GM23248 (cell line): ENCODE measurements at regions not wholly inside any gene's neighbourhood (a gene's known extent, or its start where the extent isn't known, plus 50 kb on each side); places are given as distances from the start of the nearest gene placed in this dataset.

ENCODE experiments used
- DNase-seq: peaks from one replicate; pipeline ENCODE4 v3.0.0-alpha.2; 2015
- H2AFZ ChIP-seq: fragments of 200-600 bp; sonication (generic); 2 replicates; pipeline ENCODE4 v1.6.1; 2016; ENCODE audit warnings: antibody characterized with exemption
- H3F3A ChIP-seq: fragments of 200-600 bp; sonication (generic); 2 replicates; pipeline ENCODE4 v1.6.1; 2016; ENCODE audit warnings: mild to moderate bottlenecking, antibody characterized with exemption, mixed run types; ENCODE audit not compliant: insufficient read depth
- H3K27ac ChIP-seq: fragments of 200-600 bp; sonication (generic); 2 replicates; pipeline ENCODE4 v1.5.1; 2016; ENCODE audit warnings: mild to moderate bottlenecking
- H3K27me3 ChIP-seq: fragments of 200-600 bp; sonication (generic); replicated peaks from 2 replicates; pipeline ENCODE4 v1.6.1; 2016; ENCODE audit warnings: mild to moderate bottlenecking; ENCODE audit not compliant: insufficient read depth
- H3K36me3 ChIP-seq: fragments of 200-600 bp; sonication (generic); 2 replicates; pipeline ENCODE4 v1.6.1; 2016; ENCODE audit warnings: low read depth, mild to moderate bottlenecking
- H3K4me1 ChIP-seq: fragments of 200-600 bp; sonication (generic); 2 replicates; pipeline ENCODE4 v1.6.1; 2016; ENCODE audit warnings: mild to moderate bottlenecking; ENCODE audit not compliant: insufficient read depth
- H3K4me2 ChIP-seq: fragments of 200-600 bp; sonication (generic); one replicate; pipeline ENCODE4 v1.6.1; 2016; ENCODE audit warnings: mild to moderate bottlenecking; ENCODE audit not compliant: unreplicated experiment
- H3K4me3 ChIP-seq: fragments of 200-600 bp; sonication (generic); 2 replicates; pipeline ENCODE4 v1.5.1; 2016; ENCODE audit warnings: mild to moderate bottlenecking
- H3K79me2 ChIP-seq: fragments of 200-600 bp; sonication (generic); 2 replicates; pipeline ENCODE4 v1.6.1; 2016; ENCODE audit warnings: mild to moderate bottlenecking; ENCODE audit not compliant: insufficient read depth
- H3K9ac ChIP-seq: fragments of 200-600 bp; sonication (generic); 2 replicates; pipeline ENCODE4 v1.6.1; 2016; ENCODE audit warnings: mild to moderate bottlenecking
- H3K9me2 ChIP-seq: fragments of 200-600 bp; sonication (generic); 2 replicates; pipeline ENCODE4 v1.6.1; 2016; ENCODE audit warnings: mixed run types, mild to moderate bottlenecking, moderate library complexity; ENCODE audit not compliant: insufficient read depth
- H3K9me3 ChIP-seq: fragments of 200-600 bp; sonication (generic); one replicate; pipeline ENCODE4 v1.6.1; 2017; ENCODE audit warnings: low read depth
- H4K20me1 ChIP-seq: fragments of 200-600 bp; sonication (generic); 2 replicates; pipeline ENCODE4 v1.6.0; 2016; ENCODE audit not compliant: insufficient read depth
- EZH2 ChIP-seq: fragments of 200-600 bp; sonication (generic); IDR thresholded peaks from 2 replicates; pipeline ENCODE4 v1.6.1; 2018; ENCODE audit warnings: antibody characterized with exemption, mild to moderate bottlenecking; ENCODE audit not compliant: insufficient read depth, poor library complexity, severe bottlenecking
- EZH2phosphoT487 ChIP-seq: fragments of 200-600 bp; sonication (generic); IDR thresholded peaks from 2 replicates; pipeline ENCODE4 v1.6.1; 2018; ENCODE audit warnings: antibody characterized with exemption, moderate library complexity, mild to moderate bottlenecking, low read depth; ENCODE audit not compliant: insufficient read depth
- WGBS, 2 experiments: methylation state at CpG; one replicate each; pipeline ENCODE4 v1.1.6; 2015 to 2017; ENCODE audit warnings: low lambda C conversion rate in 2 of 2, low coverage in 1 of 2; ENCODE audit errors: missing lambda C conversion rate in 2 of 2; 5-methylcytosine and 5-hydroxymethylcytosine counted together
- in situ Hi-C: fragments of 300-500 bp; cut with MboI; formaldehyde crosslinking; loops from 2 replicates; pipeline ENCODE4 v1.15.0; 2020

DNA sequence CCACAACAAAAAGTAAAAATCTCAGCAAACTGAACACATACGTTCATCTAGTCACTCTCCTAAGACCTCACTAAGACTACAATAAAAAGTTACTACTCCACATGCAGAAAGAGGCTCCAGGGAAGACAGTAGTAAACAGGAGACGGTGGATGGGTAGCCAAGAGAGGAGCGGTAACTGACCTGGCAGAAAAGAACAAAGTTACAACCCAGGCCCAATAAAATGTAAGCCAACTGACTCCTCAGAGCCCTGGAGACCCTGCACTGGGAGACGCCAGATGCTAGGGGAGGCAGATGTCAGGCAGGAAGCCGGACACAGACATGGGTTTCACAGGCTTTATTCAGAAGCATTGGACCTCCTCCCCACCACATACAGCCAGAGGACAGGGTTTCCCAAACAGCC lies 181.1 kb upstream of the NFE2L3 start:
- Histone ChIP-seq H2AFZ (no peak overlapping the region), H3K27ac (no peak overlapping the region), H3K9ac (no peak overlapping the region), H3K4me3 (no peak overlapping the region), H3K79me2 (no peaks in the 10 kb centered on the region), H3K9me2 (no peaks in the 10 kb centered on the region), H3K9me3 (no peaks in the 10 kb centered on the region), H3F3A (no peaks in the 10 kb centered on the region), H3K4me2 (no peak overlapping the region), H3K36me3 (no peaks in the 10 kb centered on the region), H3K4me1 (no peaks in the 10 kb centered on the region), H3K27me3 (no peaks in the 10 kb centered on the region), H4K20me1 (no peaks in the 10 kb centered on the region)
- DNase-seq: no peak
- TF ChIP-seq EZH2: no peak
- no peak for TF ChIP-seq EZH2phosphoT487
- in situ Hi-C loops: no loop called here
- 33 to 35% methylated on average over 5 of the region's 5 CpGs for WGBS, 2 experiments

- Histone ChIP-seq H3K36me3 (no peaks in the 10 kb centered on the region), H2AFZ (no peak overlapping the region), H3K9me3 (no peaks in the 10 kb centered on the region), H3K9ac (no peak overlapping the region), H4K20me1 (no peaks in the 10 kb centered on the region), H3K9me2 (no peaks in the 10 kb centered on the region), H3K4me3 (no peak overlapping the region), H3K79me2 (no peaks in the 10 kb centered on the region), H3K27ac (no peak overlapping the region), H3K27me3 (no peaks in the 10 kb centered on the region; the same call in 1 of the 2 replicates), H3K4me2 (no peak overlapping the region), H3K4me1 (no peaks in the 10 kb centered on the region), H3F3A (no peaks in the 10 kb centered on the region)
- in situ Hi-C loops: no loop called here
- TF ChIP-seq EZH2 (no peak), EZH2phosphoT487 (no peak)
- DNase-seq: no peak
Observed at GRCh38 chr7:25976630-25977029, 175.4 kb upstream of the NFE2L3 start.

DNA sequence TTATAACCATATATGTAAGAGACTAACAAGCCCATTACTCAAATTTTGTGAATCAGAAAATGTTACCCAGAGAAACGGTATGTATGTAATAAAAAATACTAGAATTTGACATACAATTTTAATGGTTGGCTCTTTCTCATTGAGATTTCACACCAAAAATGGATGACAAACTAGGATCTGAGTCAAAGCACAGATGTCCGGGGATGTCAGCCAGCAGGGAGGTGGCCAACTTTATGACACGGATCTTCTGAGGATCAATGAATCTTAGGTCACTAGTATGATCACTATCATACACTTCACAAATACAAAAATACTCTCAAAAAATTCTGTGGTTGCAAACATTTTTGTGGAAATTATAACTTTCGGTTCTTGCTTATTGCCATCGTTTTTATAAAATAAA lies 173.5 kb upstream of the NFE2L3 start:
- TF ChIP-seq EZH2phosphoT487 (no peak), EZH2 (no peak)
- H3F3A ChIP-seq: no peaks in the 10 kb centered on the region
- H3K27ac ChIP-seq: no peak overlapping the region
- no peaks in the 10 kb centered on the region for H4K20me1 ChIP-seq
- no peak overlapping the region for H3K9ac ChIP-seq
- no peak overlapping the region for H3K4me2 ChIP-seq
- H2AFZ ChIP-seq: no peak overlapping the region
- no peaks in the 10 kb centered on the region for H3K9me3 ChIP-seq
- WGBS, 2 experiments: 2 to 3% methylated on average over 5 of the region's 5 CpGs
- no peaks in the 10 kb centered on the region; the same call in 1 of the 2 replicates for H3K27me3 ChIP-seq
- DNase-seq: no peak
- H3K36me3 ChIP-seq: no peaks in the 10 kb centered on the region
- in situ Hi-C loops: no loop called here
- H3K9me2 ChIP-seq: no peaks in the 10 kb centered on the region
- no peak overlapping the region for H3K4me3 ChIP-seq
- H3K4me1 ChIP-seq: no peaks in the 10 kb centered on the region
- no peaks in the 10 kb centered on the region for H3K79me2 ChIP-seq

- in situ Hi-C loops: no loop called here
- H3K27ac ChIP-seq: no peak overlapping the region
- no peak overlapping the region for H2AFZ ChIP-seq
Observed at GRCh38 chr7:25979605-25980004, 172.4 kb upstream of the NFE2L3 start.

GRCh38 chr7:25982684-25983083 lies 169.3 kb upstream of the NFE2L3 start:
- in situ Hi-C loops: no loop called here
- Histone ChIP-seq H3K9me3 (no peaks in the 10 kb centered on the region), H3K79me2 (no peaks in the 10 kb centered on the region), H3K4me1 (no peaks in the 10 kb centered on the region), H3K36me3 (no peaks in the 10 kb centered on the region), H3K4me2 (no peak overlapping the region), H4K20me1 (no peaks in the 10 kb centered on the region), H2AFZ (no peak overlapping the region), H3K27ac (no peak overlapping the region), H3K9ac (no peak overlapping the region), H3K4me3 (no peak overlapping the region), H3K27me3 (peaks cover 4% of the 10 kb centered on the region; the same call in 1 of the 2 replicates), H3F3A (no peaks in the 10 kb centered on the region), H3K9me2 (no peaks in the 10 kb centered on the region)
- 35 to 51% methylated on average over 2 of the region's 2 CpGs for WGBS, 2 experiments
- no peak for DNase-seq
- TF ChIP-seq EZH2phosphoT487 (no peak), EZH2 (no peak)

More at GRCh38 chr7:25979605-25980004, 172.4 kb upstream of the NFE2L3 start:
- no peaks in the 10 kb centered on the region for H3K36me3 ChIP-seq
- 22 to 24% methylated on average over 2 of the region's 2 CpGs for WGBS, 2 experiments
- H3K4me3 ChIP-seq: no peak overlapping the region
- H3K4me2 ChIP-seq: no peak overlapping the region
- TF ChIP-seq EZH2 (no peak), EZH2phosphoT487 (no peak)
- no peaks in the 10 kb centered on the region; the same call in 1 of the 2 replicates for H3K27me3 ChIP-seq
- no peaks in the 10 kb centered on the region for H3K4me1 ChIP-seq
- H3K9me2 ChIP-seq: no peaks in the 10 kb centered on the region
- H3K9me3 ChIP-seq: no peaks in the 10 kb centered on the region
- H4K20me1 ChIP-seq: no peaks in the 10 kb centered on the region
- no peaks in the 10 kb centered on the region for H3K79me2 ChIP-seq
- DNase-seq: no peak
- no peaks in the 10 kb centered on the region for H3F3A ChIP-seq
- H3K9ac ChIP-seq: no peak overlapping the region
